HepG2 (cell line): ENCODE measurements at regions not wholly inside any gene's neighbourhood (a gene's known extent, or its start where the extent isn't known, plus 50 kb on each side); places are given as distances from the start of the nearest gene placed in this dataset.

Experiments used
- ATAC-seq: fragments of 200-7000 bp; cut with Tn5 transposase; 3 replicates; pipeline ENCODE4 v1.9.1; 2020; ENCODE audit warnings: mild to moderate bottlenecking, moderate library complexity
- BruUV-seq: library from RNA; stranded (reverse); fragments of 400-500 nt; replicated peaks from 2 replicates; lab custom pipeline; 2021; lab: Mats Ljungman, UMichigan
- CTCF ChIA-PET: fragments of 300-600 bp; formaldehyde crosslinking; extraction: SDS; loops from one replicate; lab custom pipeline; 2021; ENCODE audit warnings: low total read pairs, inconsistent platforms, low intra/inter-chr PET ratio; lab: Yijun Ruan, JAX
- POLR2A ChIA-PET: fragments of 350-600 bp; sonication (Branson Sonifier 250); formaldehyde crosslinking; loops from one replicate; lab custom pipeline; 2020; ENCODE audit warnings: antibody characterized with exemption, inconsistent platforms; lab: Yijun Ruan, JAX
- DNase-seq: peaks from one replicate; pipeline ENCODE4 v3.0.0-alpha.2; 2015; ENCODE audit warnings: low spot score
- FAIRE-seq: peaks from 3 replicates; lab custom pipeline; 2011; peaks lifted over from hg19 to GRCh38; lab: Jason Lieb, UNC
- H2AFZ ChIP-seq: one replicate; pipeline ENCODE4 v1.6.1; 2011; ENCODE audit warnings: low read length, inconsistent platforms
- H3K27ac ChIP-seq: fragments of 300-600 bp; 3 replicates; pipeline ENCODE4 v1.8.0; 2011; ENCODE audit warnings: mixed run types, mild to moderate bottlenecking, mixed read lengths, low read length, inconsistent platforms; ENCODE audit not compliant: insufficient read depth; ENCODE audit errors: extremely low read length
- H3K27me3 ChIP-seq, 2 experiments: fragments of 200-600 bp in 1 of 2; 2 replicates in 1 of 2; 3 replicates in 1 of 2; pipeline versions ENCODE4 v1.6.0 to v1.8.0; 2011; ENCODE audit warnings: low read length in 2 of 2, mild to moderate bottlenecking in 2 of 2, moderate library complexity in 2 of 2, inconsistent platforms in 1 of 2; ENCODE audit not compliant: insufficient read depth in 2 of 2, control insufficient read depth in 1 of 2
- H3K36me3 ChIP-seq, 2 experiments: fragments of 200-600 bp in 1 of 2; replicated peaks in 1 of 2; 2 replicates in 1 of 2; 3 replicates in 1 of 2; pipeline versions ENCODE4 v1.5.1 to v1.8.0; 2011; ENCODE audit warnings: low read length in 2 of 2, inconsistent platforms in 1 of 2; ENCODE audit not compliant: insufficient read depth in 2 of 2, control insufficient read depth in 1 of 2
- H3K4me1 ChIP-seq: 2 replicates; pipeline ENCODE4 v1.5.1; 2012; ENCODE audit warnings: low read length, inconsistent platforms; ENCODE audit not compliant: insufficient read depth
- H3K4me2 ChIP-seq: 2 replicates; pipeline ENCODE4 v1.6.0; 2011; ENCODE audit warnings: low read depth, low read length, inconsistent platforms
- H3K4me3 ChIP-seq, 3 experiments: fragments of 200-600 bp in 1 of 3; sonication (generic), shearing (Covaris generic) in 1 of 3; replicated peaks in 1 of 3; 2 replicates each; pipeline ENCODE4 v1.5.1; 2011 to 2016; ENCODE audit warnings: low read length in 3 of 3, inconsistent platforms in 2 of 3, low read depth in 2 of 3, mild to moderate bottlenecking in 2 of 3, control low read depth in 1 of 3, mixed read lengths in 1 of 3; ENCODE audit not compliant: insufficient read depth in 1 of 3
- H3K79me2 ChIP-seq: one replicate; pipeline ENCODE4 v1.6.1; 2011; ENCODE audit warnings: low read length, inconsistent platforms; ENCODE audit not compliant: insufficient read depth
- H3K9ac ChIP-seq: 2 replicates; pipeline ENCODE4 v1.6.0; 2011; ENCODE audit warnings: mild to moderate bottlenecking, low read depth, low read length, inconsistent platforms; ENCODE audit not compliant: insufficient read depth
- H3K9me3 ChIP-seq: 2 replicates; pipeline ENCODE4 v1.5.1; 2012; ENCODE audit warnings: mild to moderate bottlenecking, low read length
- H4K20me1 ChIP-seq: 2 replicates; pipeline ENCODE4 v1.6.0; 2011; ENCODE audit warnings: inconsistent platforms, mild to moderate bottlenecking, low read length, moderate library complexity; ENCODE audit not compliant: insufficient read depth
- AHR ChIP-seq: IDR thresholded peaks from 2 replicates; pipeline ENCODE4 v1.6.1; 2018; ENCODE audit warnings: missing genetic modification reagents, missing compliant biosample characterization
- CERS6 ChIP-seq: sonication (generic); formaldehyde crosslinking; IDR thresholded peaks from 2 replicates; pipeline ENCODE4 v1.5.0; 2020; ENCODE audit warnings: missing genetic modification reagents
- DPF2 ChIP-seq: sonication (generic); formaldehyde crosslinking; IDR thresholded peaks from 2 replicates; pipeline ENCODE4 v1.4.0; 2020; ENCODE audit warnings: mild to moderate bottlenecking, low read depth, missing genetic modification reagents, borderline replicate concordance
- IKZF4 ChIP-seq: sonication (generic); formaldehyde crosslinking; IDR thresholded peaks from 2 replicates; pipeline ENCODE4 v1.5.1; 2020; ENCODE audit warnings: borderline replicate concordance, mild to moderate bottlenecking, low read depth, missing genetic modification reagents; ENCODE audit errors: not compliant biosample characterization
- RXRA ChIP-seq: sonication (generic); formaldehyde crosslinking; IDR thresholded peaks from 2 replicates; pipeline ENCODE4 v1.5.1; 2020; ENCODE audit warnings: missing genetic modification reagents
- STAG1 ChIP-seq: sonication (generic); formaldehyde crosslinking; IDR thresholded peaks from 2 replicates; pipeline ENCODE4 v1.4.0; 2020; ENCODE audit warnings: missing genetic modification reagents
- ZNF251 ChIP-seq: sonication (generic); formaldehyde crosslinking; IDR thresholded peaks from 2 replicates; pipeline ENCODE4 v1.9.0; 2021; ENCODE audit warnings: mild to moderate bottlenecking, missing genetic modification reagents
- ZNF441 ChIP-seq: sonication (generic); formaldehyde crosslinking; IDR thresholded peaks from 2 replicates; pipeline ENCODE4 v1.7.0; 2021; ENCODE audit warnings: missing genetic modification reagents, borderline replicate concordance
- ZNF572 ChIP-seq: sonication (generic); formaldehyde crosslinking; IDR thresholded peaks from 2 replicates; pipeline ENCODE4 v1.5.1; 2020; ENCODE audit warnings: mild to moderate bottlenecking, missing genetic modification reagents
- ZNF576 ChIP-seq: sonication (generic); formaldehyde crosslinking; IDR thresholded peaks from 2 replicates; pipeline ENCODE4 v1.4.0; 2020; ENCODE audit warnings: mild to moderate bottlenecking, missing genetic modification reagents
- WGBS: methylation state at CpG from one replicate; pipeline ENCODE4 v1.1.6; 2017; ENCODE audit warnings: low lambda C conversion rate; 5-methylcytosine and 5-hydroxymethylcytosine counted together
- in situ Hi-C: cut with HindIII; loops from 2 replicates; pipeline ENCODE4 v1.10.0; 2017; ENCODE audit warnings: low pct_unique_long_range_greater_than_20kb; ENCODE audit not compliant: extremely low pct_ligation_motif_present
- intact Hi-C: fragments of 100-400 bp; cut with micrococcal nuclease; formaldehyde crosslinking; loops from one replicate; pipeline ENCODE4 v1.10.0; 2022; ENCODE audit not compliant: unreplicated experiment

- no peak overlapping the region for H3K9ac ChIP-seq
- BruUV-seq = no TSS peak
- TF ChIP-seq ZNF441 (CRISPR knock-in tag) (no peak), DPF2 (CRISPR knock-in tag) (no peak), IKZF4 (CRISPR knock-in tag) (no peak), AHR (CRISPR knock-in tag) (no peak), STAG1 (CRISPR knock-in tag) (no peak), RXRA (no peak), CERS6 (CRISPR knock-in tag) (no peak), ZNF576 (no peak), ZNF572 (no peak), ZNF251 (CRISPR knock-in tag) (no peak)
- no peaks in the 10 kb centered on the region for H3K79me2 ChIP-seq
- ATAC-seq (no peak), DNase-seq (no peak), FAIRE-seq (no peak)
- no peaks in the 10 kb centered on the region for H3K27me3 ChIP-seq
- CTCF ChIA-PET = no interaction called here
- H2AFZ ChIP-seq = no peak overlapping the region
- H3K9me3 ChIP-seq = no peaks in the 10 kb centered on the region
- no peak overlapping the region for H3K4me2 ChIP-seq
- POLR2A ChIA-PET = no interaction called here
- no peak overlapping the region for H3K27ac ChIP-seq
- no peaks in the 10 kb centered on the region for H4K20me1 ChIP-seq
- no peaks in the 10 kb centered on the region for H3K4me1 ChIP-seq
- H3K36me3 ChIP-seq = no peaks in the 10 kb centered on the region
- WGBS = 0% methylated on average over 3 of the region's 3 CpGs
- intact Hi-C loops (no loop called here), in situ Hi-C loops (no loop called here)
- H3K4me3 ChIP-seq = no peak overlapping the region
Measured at GRCh38 chr5:117431091-117431490, 856.5 kb upstream of the SEMA6A start.
